GOT3 (cell line): ENCODE measurements at regions not wholly inside any gene's neighbourhood (a gene's known extent, or its start where the extent isn't known, plus 50 kb on each side); places are given as distances from the start of the nearest gene placed in this dataset.
"Not testable (repeated sequence)": the region's sequence is repeated elsewhere in the genome, so short reads cannot be mapped to it uniquely, and the experiment has no call there.

Experiments
- DNase-seq: peaks from one replicate; lab custom pipeline; 2025; ENCODE audit warnings: mixed read lengths; lab: John Stamatoyannopoulos, UW

DNA sequence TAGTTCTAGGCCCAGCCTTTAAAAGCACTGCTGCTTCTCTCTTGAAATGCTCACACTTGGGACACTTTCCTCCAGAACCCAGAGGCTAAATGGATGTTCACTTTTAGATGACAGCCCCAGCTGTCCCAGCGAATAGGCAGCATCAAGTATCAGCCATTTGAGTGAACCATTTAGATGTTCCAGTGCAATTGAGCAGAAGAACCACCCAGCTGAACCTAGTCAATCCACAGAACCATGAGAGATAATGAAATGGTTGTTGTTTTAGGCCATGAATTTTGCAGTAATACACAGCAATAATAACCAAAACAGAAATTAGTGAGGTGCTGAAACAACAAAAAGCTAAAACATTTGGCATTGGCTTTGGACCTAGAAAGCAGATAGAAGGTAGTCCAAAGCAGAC lies 273.9 kb downstream of the ETV1 start:
- no peak for DNase-seq

DNA sequence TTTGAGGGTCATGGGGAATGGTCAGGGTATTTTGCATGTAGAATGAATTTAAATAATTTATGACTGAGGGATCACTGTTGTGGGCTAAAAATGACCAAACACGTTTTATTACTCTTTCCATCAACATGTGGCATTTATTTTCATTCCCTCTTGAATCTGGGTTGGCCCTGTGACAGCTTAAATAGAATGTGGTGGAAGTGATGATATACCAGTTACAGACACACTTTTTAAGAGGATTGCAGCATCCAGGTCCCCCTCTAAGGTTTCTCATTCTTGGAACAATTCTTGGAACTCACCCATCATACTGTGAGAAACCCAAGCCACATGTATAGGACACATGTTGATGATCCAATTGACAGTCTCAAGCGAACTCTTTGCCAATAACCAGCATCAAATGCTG lies 272.4 kb downstream of the ETV1 start:
- DNase-seq = no peak

DNA sequence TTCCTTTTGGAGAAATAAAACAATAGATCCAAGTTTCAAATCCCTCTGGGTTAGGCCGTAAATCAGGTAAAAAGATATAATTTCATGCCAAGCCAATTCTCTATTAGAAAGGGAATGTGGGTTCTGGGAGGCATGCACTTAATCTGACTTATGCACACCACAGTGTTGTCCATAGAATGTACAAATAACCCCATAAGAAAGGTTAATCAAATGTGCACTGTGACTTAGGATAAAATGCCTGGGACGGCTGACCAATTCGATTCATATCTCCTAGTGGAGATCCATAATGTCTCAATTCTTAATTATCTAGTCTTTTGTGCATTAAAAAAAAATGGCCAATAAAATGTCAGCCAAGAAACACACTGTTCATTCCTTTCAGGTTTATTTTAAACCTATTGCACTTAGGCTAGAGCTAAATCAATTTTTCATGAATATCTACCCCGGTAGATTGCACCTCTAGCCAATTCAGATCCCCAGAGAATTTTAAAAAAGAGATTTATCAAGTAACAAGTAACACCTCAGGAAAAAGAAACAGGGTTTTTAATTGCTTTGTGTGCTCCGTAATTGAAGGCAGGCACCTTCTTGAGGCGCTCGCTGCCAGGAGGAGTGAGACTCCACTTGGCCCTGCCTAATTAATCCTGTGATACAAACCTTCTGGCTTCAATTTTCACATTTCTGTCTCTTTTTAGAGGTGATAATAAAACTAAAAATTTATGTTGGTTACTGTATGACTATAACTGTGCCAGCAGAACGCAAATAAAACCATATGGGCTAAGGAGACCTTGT lies 265.1 kb downstream of the ETV1 start:
- no peak for DNase-seq

DNA sequence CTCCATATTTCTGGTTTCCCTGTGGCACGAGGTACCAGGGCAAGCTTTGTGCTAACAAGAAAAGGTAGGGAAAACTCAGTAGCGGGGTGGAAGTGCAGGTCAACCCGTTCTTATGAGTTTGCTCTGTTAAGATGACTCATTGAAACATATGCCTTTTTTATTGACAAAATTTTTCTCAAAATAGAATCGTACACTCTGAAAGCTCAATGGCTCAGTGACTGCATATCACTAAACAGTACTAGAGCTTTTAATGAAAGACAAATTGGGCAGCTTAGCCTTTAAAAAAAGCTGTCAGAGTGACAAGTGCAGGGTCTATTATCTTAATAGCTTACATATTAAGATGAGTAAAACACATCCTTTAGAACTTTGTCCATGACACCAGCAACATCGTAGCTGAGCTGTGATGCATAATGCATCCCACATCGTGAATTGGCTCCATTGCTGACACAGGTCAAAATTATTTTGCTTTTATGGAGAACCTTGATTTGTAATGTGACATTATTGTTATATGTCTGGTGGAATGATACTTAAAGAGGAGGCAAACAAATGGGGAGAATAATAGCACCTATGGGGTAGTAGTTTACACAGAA lies 264.4 kb downstream of the ETV1 start:
- DNase-seq = no peak

DNA sequence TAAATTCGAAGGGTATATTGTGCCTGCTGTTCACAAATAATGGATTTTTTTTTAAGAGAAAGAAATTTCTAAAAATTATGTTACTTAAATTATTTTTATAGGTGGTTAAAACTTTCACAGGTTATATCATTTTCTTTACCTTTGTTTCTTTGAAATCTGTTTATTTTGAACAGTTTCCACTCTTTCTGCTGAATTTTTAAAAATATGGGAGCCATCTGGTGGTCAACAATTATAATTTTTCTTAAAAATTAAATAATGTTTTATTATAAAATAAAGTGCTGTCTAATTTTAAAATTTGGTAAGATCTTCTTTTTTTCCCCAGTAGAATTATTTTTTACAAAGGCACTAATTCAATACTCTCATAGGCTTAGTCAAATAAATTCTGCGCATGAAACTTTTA lies 263.9 kb downstream of the ETV1 start:
- no peak for DNase-seq

DNA sequence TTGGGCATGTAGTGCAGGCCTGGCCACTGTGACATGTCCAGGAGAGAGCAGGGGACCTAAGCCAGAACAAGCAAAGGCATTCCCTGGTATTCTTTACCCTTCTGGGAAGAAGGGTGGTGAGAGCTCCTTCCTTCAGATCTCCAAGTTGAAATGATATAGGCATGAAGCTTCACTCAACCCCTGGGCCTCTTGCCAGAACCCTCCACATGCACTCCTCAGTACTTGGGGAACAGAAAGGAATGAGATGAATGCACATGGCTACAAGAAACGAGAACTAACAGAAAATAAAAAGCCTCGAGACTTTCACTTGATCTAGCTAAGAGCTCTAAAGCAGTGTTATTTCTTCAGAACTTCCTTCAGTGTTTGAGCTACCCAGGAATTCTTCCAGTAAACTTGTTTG lies 262.2 kb downstream of the ETV1 start:
- no peak for DNase-seq

DNA sequence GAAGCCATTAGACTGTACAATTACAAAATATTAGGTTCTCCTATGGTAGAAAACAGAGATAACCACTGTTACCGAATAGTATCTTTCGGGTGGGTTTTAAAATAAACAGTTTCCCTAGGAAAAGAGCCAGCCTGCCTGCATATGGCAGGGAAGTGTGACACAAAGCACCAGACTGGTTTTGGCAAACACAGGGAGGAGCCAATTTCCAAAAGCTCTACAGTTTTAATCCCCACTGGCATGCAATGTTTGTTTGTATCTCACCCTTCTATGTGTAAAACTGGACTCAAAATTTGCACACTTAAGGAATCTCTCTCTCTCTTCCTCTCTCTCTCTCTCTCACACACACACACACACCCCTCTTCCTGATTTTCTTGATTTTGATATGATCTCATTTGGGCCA lies 261.7 kb downstream of the ETV1 start:
- no peak for DNase-seq

DNA sequence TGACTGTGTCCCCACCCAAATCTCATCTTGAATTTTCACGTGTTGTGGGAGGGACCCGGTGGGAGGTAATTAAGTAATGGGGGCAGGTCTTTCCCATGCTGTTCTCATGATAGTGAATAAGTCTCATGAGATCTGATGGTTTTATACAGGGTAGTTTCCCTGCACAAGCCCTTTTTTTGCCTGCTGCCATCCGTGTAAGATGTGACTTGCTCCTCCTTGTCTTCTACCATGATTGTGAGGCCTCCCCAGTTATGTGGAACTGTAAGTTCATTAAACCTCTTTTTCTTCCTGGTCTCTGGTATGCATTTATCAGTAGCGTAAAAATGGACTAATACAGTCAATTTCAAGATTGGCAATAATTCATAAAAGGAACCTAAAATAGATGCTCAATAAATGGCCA lies 261.0 kb downstream of the ETV1 start:
- not testable (repeated sequence) for DNase-seq

DNA sequence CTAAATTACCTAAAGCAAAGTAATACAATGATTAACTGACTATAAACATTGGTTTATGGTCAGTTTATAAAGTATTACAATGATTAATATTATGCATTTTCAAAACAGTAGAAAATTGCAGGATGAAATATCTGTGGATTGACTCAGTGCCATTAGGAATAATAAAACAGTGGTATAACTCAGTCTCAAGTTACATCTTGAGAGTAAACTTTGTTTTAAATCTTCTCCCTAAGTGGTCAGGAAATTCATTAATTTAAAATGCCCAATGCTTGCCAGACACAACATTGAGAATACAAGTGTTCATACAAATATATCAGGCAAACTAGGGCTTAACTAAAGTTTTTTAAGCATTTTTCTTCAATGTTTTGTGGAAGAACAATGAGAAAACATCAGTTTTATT lies 257.8 kb downstream of the ETV1 start:
- DNase-seq = no peak

DNA sequence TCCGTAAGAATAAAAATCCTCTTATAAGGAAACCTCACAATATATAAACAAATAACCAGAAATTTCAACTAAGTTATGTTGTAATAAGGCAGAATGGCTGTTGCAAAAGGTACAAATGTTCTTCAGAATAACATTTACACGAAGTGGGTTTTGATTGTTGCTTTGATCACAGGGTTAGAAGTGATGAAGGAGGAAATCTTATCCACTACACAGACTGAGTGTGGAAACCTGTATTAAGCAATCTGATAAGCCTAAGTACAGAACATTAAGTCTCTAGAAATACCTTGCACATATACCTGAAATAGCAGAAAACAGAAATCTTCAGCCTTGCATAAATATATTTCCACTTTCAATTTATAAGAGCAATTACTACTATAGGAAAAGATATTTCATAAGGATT lies 251.9 kb downstream of the ETV1 start:
- no peak for DNase-seq

DNA sequence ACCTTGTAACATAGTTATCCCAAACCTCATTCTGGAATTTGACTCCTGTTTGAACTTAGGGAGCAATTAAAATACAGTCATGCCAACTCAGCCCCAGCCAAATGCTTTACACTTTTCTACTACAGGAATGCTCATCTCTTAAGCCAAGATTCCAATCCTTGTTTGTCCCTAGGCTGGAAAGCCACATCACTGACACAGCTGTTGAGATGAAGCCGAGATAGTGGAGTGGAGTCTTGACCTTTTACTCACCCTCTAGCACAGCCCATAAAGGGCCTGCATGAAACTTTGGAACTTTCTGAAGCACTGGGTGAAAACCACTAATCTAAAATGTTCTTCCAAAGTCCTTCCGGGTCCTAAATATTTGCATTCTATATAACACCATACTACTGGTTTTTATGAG lies 247.3 kb downstream of the ETV1 start:
- DNase-seq = no peak

DNA sequence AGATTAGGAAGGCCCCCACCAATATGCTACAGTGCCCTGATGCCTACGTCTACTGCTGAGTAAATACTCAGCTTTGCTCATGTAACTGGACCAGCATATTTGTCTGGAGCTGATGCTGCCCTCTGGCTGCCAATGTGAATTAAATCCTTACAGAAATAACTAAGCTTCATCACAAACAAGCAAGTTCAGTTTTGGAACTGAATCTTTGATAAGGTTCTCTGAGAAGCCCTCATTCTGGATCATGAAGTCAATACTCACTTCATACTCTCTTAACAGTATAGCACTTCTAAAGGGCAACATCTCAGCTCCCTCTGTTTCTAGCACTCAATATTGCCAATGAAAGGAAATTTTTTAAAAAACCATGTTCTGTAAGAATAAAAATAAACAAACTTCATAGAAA lies 246.7 kb downstream of the ETV1 start:
- DNase-seq = no peak

DNA sequence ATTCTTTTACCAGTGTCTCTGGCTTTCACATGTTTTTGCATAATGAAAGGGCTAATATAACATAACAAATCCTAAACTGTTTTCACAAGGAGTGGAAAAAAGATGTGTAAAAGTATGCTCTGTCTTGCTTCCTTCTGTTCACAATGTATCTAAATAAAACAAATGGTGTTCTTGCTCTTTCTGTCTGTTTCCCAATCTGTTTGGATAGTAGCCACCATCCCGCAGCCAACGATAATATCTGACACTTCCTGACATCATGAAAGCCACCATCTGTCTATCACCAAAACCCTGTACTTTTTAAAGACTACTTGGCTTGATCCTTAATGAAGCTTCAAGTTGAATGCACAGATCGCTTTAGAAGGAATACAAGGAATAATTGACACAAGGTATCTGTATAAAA lies 246.2 kb downstream of the ETV1 start:
- DNase-seq = no peak

DNA sequence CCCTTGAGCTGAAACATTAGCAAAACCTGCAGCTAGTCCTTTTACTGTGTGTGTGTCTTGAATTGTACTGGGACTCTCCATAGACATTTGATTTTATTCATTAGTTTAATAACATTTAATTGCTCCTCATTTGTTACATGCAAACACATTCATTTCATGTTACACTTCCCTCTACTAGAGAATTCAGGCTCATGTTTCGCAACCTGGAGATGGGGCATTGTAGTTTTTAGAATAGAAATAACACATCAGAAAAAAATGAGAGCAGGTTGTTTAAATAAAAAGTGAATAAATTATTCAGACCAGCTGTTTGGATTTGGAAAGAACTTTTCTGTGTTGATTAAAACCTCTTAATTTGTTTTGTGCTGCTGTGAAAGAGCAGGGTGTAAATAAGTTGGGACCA lies 243.9 kb downstream of the ETV1 start:
- no peak for DNase-seq

DNA sequence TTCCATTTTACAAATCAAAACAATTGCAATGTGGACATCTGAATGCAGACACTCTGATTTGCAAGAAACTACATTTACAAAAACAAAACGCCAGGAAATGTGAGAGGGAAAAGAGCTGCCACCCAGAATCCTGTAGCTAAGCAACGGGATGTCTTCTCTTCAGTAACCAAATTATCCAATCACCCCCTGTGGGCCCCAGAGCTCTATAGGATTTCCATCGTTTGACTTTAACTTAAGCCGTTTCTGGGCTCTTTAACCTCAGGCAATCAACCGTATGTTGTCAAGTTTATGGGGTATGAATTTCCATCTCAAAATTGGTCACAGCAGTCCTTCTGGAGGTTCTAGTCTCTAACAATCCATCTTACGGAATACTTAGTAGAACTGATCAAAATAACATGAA lies 240.5 kb downstream of the ETV1 start:
- DNase-seq = no peak

DNA sequence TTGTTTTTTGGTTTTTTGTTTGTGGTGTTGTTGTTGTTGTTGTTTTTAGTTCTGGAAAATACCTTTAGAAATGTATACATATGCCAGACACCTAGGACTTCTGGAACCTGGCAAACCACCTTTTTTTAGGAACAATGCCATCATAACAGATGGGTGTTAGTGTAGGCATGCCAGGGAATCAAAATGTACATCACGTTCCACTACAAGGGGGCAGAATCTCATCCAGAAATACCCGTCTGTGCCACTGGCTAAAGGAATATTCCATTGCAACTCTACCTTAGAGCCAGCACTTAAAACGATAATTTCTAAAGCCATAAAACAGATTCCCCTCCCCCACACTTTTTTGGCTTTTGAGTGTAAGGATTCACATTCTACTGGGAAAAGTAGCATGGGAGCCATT lies 239.8 kb downstream of the ETV1 start:
- DNase-seq = no peak

DNA sequence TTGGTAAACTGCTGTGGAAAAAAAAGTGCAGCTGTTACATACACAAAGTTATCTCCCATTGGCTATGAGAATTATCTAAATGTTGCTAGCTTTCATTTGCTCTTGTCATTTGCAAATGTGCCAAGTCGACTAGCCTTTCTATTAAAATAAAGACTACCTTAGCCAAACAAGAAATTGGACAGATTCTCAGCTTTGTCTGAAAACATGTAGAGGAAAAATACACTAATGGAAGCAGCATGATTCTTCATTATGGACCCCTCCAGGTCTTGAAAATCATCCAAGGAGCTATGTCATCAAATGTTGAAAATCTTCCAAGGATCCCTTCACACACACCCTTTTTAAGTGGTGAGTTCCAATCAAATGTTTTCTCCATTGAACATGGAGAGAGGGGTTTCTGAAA lies 237.7 kb downstream of the ETV1 start:
- no peak for DNase-seq

DNA sequence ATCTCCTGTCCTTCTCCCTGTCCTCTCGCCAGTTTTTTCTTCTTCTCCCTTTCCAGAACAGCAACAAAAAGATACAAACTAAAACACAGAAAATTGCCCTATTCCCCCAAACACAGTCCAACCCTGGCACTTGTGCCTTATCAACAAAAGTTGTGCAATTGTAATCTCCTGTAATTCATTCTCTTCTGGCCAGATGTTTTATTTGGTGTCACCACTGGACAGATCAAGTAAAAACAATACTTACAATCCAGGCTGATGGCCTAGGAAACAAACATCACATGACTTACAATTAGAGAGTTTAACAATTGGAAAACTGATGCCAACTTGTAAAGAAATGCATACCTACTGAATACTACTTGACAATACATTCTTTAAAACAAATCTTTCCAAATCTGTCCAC lies 231.6 kb downstream of the ETV1 start:
- no peak for DNase-seq

DNA sequence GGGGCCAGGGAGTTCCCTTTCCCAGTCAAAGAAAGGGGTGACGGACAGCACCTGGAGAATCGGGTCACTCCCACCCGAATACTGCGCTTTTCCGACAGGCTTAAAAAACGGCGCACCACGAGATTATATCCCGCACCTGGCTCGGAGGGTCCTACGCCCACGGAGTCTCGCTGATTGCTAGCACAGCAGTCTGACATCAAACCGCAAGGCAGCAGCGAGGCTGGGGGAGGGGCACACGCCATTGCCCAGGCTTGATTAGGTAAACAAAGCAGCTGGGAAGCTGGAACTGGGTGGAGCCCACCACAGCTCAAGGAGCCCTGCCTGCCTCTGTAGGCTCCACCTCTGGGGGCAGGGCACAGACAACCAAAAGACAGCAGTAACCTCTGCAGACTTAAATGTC lies 223.6 kb downstream of the ETV1 start:
- not testable (repeated sequence) for DNase-seq

DNA sequence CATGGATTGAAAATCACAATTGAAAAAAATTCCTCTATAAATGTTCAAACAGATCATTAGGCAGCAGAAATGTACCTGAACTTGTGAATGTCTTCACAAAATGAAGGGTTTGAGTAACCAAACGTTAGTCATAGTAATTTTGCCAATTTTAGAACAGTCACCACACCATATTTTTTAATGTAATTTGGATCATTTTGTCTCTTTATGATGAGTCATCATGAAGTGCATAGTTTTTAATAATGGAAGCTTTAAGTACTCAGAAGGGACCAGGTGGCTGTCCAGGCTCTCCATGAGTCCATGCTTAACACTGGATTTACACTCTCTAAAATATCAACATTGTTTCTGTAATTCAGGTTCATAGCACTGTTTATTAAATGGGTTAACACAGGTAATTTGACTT lies 219.2 kb downstream of the ETV1 start:
- DNase-seq = no peak

DNA sequence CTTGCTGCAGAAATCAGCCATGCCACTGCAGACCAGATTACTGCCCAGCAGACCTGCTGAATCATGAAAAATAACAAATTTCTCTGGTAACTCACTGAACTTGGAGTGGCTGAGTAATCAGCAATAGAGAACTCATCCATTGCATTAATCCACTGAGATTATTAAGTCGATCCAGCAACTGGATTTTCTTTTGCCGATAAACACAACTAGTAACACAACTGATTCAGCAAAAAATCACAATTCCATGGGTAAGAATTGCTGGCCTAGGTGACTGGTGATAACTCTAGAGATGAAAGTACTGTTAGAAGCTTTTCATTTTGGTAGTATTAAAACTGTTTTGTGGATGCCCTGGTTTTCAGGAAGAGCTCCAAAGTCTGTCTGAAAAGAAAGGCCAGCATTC lies 214.5 kb downstream of the ETV1 start:
- DNase-seq = no peak

DNA sequence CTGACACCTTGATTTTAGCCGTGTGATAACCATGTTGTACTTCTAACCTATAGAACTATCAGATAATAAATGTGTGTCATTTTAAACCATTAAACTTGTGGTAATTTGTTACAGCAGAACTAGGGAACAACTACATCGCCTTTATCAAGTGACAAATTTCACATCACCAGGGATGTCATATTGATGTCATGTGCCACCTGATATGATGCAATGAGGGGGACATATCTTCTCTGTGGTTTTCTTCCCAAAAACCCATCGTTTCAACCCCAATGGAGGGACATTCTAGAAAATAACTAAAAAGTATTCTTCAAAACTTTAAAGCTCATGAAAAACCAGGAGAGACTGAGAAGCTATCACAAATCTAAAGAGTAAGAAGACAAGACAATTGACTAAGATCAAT lies 212.2 kb downstream of the ETV1 start:
- DNase-seq = no peak

DNA sequence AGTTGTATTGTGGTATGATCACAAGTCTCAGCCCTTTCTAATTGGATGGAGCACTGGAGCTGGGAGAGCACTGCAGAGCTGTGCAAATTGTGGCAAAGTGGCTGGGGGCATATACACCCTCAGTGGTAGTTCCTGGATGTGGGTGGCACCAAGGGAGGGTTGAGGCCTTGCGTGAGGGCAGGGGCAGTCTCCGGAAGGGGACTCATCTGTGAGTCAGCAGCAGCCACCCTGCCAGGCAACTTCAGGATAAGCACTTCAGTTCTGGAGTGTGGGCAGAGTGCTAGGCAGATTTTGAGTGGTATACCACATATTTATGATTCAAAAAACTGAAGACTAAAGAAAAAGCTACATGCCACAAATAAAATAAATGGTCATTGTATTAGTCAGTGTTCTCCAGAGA lies 210.5 kb downstream of the ETV1 start:
- DNase-seq = peak; percentile 25

DNA sequence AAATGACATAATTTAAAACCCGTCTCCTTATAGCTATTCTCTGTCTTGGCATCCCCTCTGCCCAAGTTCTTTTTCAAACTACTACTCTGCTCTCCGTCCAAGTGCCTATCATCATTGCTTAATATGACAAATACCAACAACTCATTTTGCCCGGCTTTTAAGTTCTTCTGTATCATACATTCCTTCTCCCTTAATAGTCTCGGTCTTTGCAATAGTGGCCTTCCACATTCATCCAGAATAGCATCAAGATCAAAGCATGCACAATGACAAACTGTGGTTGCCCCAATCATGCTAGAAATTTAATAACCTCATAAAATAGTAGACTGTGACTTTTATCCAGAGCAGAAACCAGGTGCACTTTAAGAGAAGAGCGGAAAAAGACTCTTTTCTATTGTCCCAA lies 198.9 kb downstream of the ETV1 start:
- DNase-seq = no peak
